Ovary (tissue), 7 donors: ENCODE measurements at regions not wholly inside any gene's neighbourhood (a gene's known extent, or its start where the extent isn't known, plus 50 kb on each side); places are given as distances from the start of the nearest gene placed in this dataset.

Source experiments
- DNase-seq, 5 donors: peaks; one replicate each; pipeline ENCODE4 v3.0.0-alpha.2; 2019 to 2020
- H3K27ac ChIP-seq, 2 donors: fragments of 200-600 bp; one replicate each; pipeline versions ENCODE4 v1.5.1 to v1.8.0; 2019 to 2022
- H3K27me3 ChIP-seq: fragments of 200-600 bp; one replicate; pipeline ENCODE4 v1.8.0; 2022
- H3K36me3 ChIP-seq: fragments of 200-600 bp; sonication (generic); one replicate; pipeline ENCODE4 v1.5.1; 2019
- H3K4me1 ChIP-seq: one replicate; pipeline ENCODE4 v1.8.1; 2013; ENCODE audit warnings: mild to moderate bottlenecking, moderate library complexity; ENCODE audit not compliant: insufficient read depth
- H3K4me3 ChIP-seq: fragments of 200-600 bp; sonication (generic); one replicate; pipeline ENCODE4 v1.5.1; 2017
- H3K9me3 ChIP-seq, 2 donors: fragments of 200-600 bp in 1 of 2; sonication (generic) in 1 of 2; one replicate each; pipeline versions ENCODE4 v1.5.1 to v1.8.1; 2013 to 2019; ENCODE audit warnings: mild to moderate bottlenecking in 1 of 2, moderate library complexity in 1 of 2
- CTCF ChIP-seq, 3 donors: fragments of 450-650 bp in 2 of 3; fragments of 200-600 bp in 1 of 3; IDR thresholded peaks; one replicate each; pipeline versions ENCODE4 v1.5.1 to v1.8.0; 2016 to 2022; ENCODE audit warnings: antibody characterized with exemption in 3 of 3, mild to moderate bottlenecking in 1 of 3
- EP300 ChIP-seq: sonication (generic); formaldehyde crosslinking; IDR thresholded peaks from one replicate; pipeline ENCODE4 v1.6.1; 2017; ENCODE audit warnings: antibody characterized with exemption
- POLR2A ChIP-seq: fragments of 450-650 bp; IDR thresholded peaks from one replicate; pipeline ENCODE4 v1.6.1; 2017; ENCODE audit warnings: antibody characterized with exemption, mild to moderate bottlenecking, moderate library complexity
- WGBS, 3 donors: extraction: QIAGEN DNeasy Blood & Tissue Kit in 1 of 3; methylation state at CpG; one replicate each; pipeline versions ENCODE4 v1.1.5 to v1.1.7; 2013 to 2017; 5-methylcytosine and 5-hydroxymethylcytosine counted together
- intact Hi-C, 4 donors: fragments of 100-400 bp; cut with DNase I; formaldehyde crosslinking; loops; one replicate each; pipeline versions ENCODE4 v1.11.0 to v1.15.1; 2022 to 2023
- donor health status: DM: no; HTN: no; CAD: no; lungs with moderate emphysema.
- donor health status: DM: no; HTN: no; CAD: no.
- donor health status: Bipolar disorder and iron deficiency.
- donor health status: DM: no; HTN: no; CAD: no.
- donor health status: DM: yes; HTN: yes; CAD: no.

- WGBS, 3 donors: 27 to 36% (median 35%) methylated on average over 14 of the region's 14 CpGs
- TF ChIP-seq POLR2A: no peak
- no peak for TF ChIP-seq EP300
- TF ChIP-seq CTCF (IDR thresholded peaks at IDR 0.05): no peak
- Histone ChIP-seq H3K4me3 (no peak overlapping the region), H3K4me1 (no peaks in the 10 kb centered on the region), H3K27ac (no peak overlapping the region), H3K27me3 (no peaks in the 10 kb centered on the region), H3K36me3 (no peaks in the 10 kb centered on the region), H3K9me3 (no peaks in the 10 kb centered on the region)
- intact Hi-C loops: no loop called here
- DNase-seq: no peak
Measured at GRCh38 chr11:120001178-120002090, 136.5 kb downstream of the TRIM29 start.

- no peaks in the 10 kb centered on the region for H3K4me1 ChIP-seq
- H3K9me3 ChIP-seq: no peaks in the 10 kb centered on the region
- TF ChIP-seq CTCF (IDR thresholded peaks at IDR 0.05): no peak
- no peak for TF ChIP-seq POLR2A
- TF ChIP-seq EP300: no peak
- intact Hi-C loops: no loop called here
- 61 to 65% (median 64%) methylated on average over 2 of the region's 2 CpGs for WGBS, 3 donors
- no peaks in the 10 kb centered on the region for H3K27me3 ChIP-seq
- H3K36me3 ChIP-seq: no peaks in the 10 kb centered on the region
- H3K4me3 ChIP-seq: no peak overlapping the region
- no peak for DNase-seq
- no peak overlapping the region for H3K27ac ChIP-seq
Measured at GRCh38 chr11:119999220-119999619, 138.7 kb downstream of the TRIM29 start.

GRCh38 chr11:119996556-119996955 is 141.4 kb downstream of the TRIM29 start:
- Histone ChIP-seq H3K9me3 (no peaks in the 10 kb centered on the region), H3K4me3 (no peak overlapping the region), H3K36me3 (no peaks in the 10 kb centered on the region), H3K27ac (no peak overlapping the region), H3K4me1 (no peaks in the 10 kb centered on the region), H3K27me3 (no peaks in the 10 kb centered on the region)
- no peak for DNase-seq
- intact Hi-C loops: no loop called here
- 68 to 90% (median 76%) methylated on average over 5 of the region's 5 CpGs for WGBS, 3 donors
- TF ChIP-seq CTCF (IDR thresholded peaks at IDR 0.05): no peak
- TF ChIP-seq POLR2A: no peak
- no peak for TF ChIP-seq EP300

- Histone ChIP-seq H3K27me3 (no peaks in the 10 kb centered on the region), H3K4me1 (no peaks in the 10 kb centered on the region), H3K27ac (no peak overlapping the region), H3K36me3 (no peaks in the 10 kb centered on the region), H3K9me3 (no peaks in the 10 kb centered on the region), H3K4me3 (no peak overlapping the region)
- no peak for DNase-seq
- TF ChIP-seq POLR2A: no peak
- no peak for TF ChIP-seq EP300
- no peak for TF ChIP-seq CTCF (IDR thresholded peaks at IDR 0.05)
- 64 to 72% (median 67%) methylated on average over 6 of the region's 6 CpGs for WGBS, 3 donors
- intact Hi-C loops: no loop called here
Measured at GRCh38 chr11:119995730-119996491, 142.0 kb downstream of the TRIM29 start.
